Parathyroid adenoma (tissue), 2 donors: ENCODE measurements at regions not wholly inside any gene's neighbourhood (a gene's known extent, or its start where the extent isn't known, plus 50 kb on each side); places are given as distances from the start of the nearest gene placed in this dataset.

Source experiments
- H2AFZ ChIP-seq: fragments of 300-600 bp; sonication (generic); one replicate; pipeline ENCODE4 v1.7.0; 2017; ENCODE audit warnings: antibody characterized with exemption, mild to moderate bottlenecking
- H3K27ac ChIP-seq: fragments of 300-600 bp; sonication (generic); one replicate; pipeline ENCODE4 v1.7.0; 2017
- H3K27me3 ChIP-seq: fragments of 300-600 bp; sonication (generic); one replicate; pipeline ENCODE4 v1.7.0; 2017; ENCODE audit warnings: low read length; ENCODE audit not compliant: control insufficient read depth, insufficient read depth
- H3K36me3 ChIP-seq: fragments of 300-600 bp; sonication (generic); one replicate; pipeline ENCODE4 v1.7.0; 2017; ENCODE audit warnings: low read length; ENCODE audit not compliant: control insufficient read depth, insufficient read depth
- H3K4me1 ChIP-seq: fragments of 300-600 bp; sonication (generic); one replicate; pipeline ENCODE4 v1.7.0; 2017; ENCODE audit warnings: control low read depth
- H3K4me2 ChIP-seq: fragments of 300-600 bp; sonication (generic); one replicate; pipeline ENCODE4 v1.7.0; 2017; ENCODE audit warnings: low read length
- H3K4me3 ChIP-seq: fragments of 300-600 bp; sonication (generic); one replicate; pipeline ENCODE4 v1.7.0; 2017; ENCODE audit warnings: low read depth, low read length
- H3K79me2 ChIP-seq: fragments of 300-600 bp; sonication (generic); one replicate; pipeline ENCODE4 v1.7.0; 2017; ENCODE audit warnings: control low read depth
- H3K9ac ChIP-seq: fragments of 300-600 bp; sonication (generic); one replicate; pipeline ENCODE4 v1.7.0; 2017; ENCODE audit warnings: mild to moderate bottlenecking
- H3K9me3 ChIP-seq: fragments of 300-600 bp; sonication (generic); one replicate; pipeline ENCODE4 v1.7.0; 2017; ENCODE audit warnings: low read length; ENCODE audit not compliant: control insufficient read depth
- TF ChIP-seq, protein P1 (sequence below): fragments of 300-600 bp; sonication (generic); IDR thresholded peaks from one replicate; pipeline ENCODE4 v1.7.0; 2017; ENCODE audit warnings: antibody characterized with exemption, mild to moderate bottlenecking
- donor health status: primary hyperparathyroidism.

DNA sequence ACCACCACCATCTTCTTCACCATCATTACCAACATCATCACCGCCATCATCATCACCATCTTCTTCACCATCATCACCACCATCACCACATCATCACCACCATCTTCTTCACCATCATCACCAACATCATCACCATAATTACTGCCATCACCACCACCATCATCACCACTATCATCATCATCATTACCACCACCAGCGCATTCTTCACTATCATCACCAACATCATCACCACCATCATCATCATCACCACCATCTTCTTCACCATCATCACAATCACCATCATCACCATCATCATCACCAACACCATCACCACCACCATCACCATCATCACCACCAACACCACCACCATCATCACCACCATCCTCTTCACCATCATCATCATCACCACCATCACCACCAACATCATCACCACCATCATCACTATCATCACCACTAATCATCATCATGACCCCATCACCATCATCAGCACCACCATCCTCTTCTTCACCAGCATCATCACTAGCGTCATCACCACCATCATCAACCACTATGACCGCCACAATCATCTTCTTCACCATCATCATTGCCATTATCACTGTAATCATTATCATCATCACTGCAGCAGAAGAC is 303.8 kb downstream of the CTTN start:
- Histone ChIP-seq H3K27ac (no peak overlapping the region), H2AFZ (no peak overlapping the region), H3K9ac (no peak overlapping the region), H3K27me3 (no peaks in the 10 kb centered on the region), H3K36me3 (no peaks in the 10 kb centered on the region), H3K4me2 (no peak overlapping the region), H3K79me2 (no peaks in the 10 kb centered on the region), H3K9me3 (no peaks in the 10 kb centered on the region), H3K4me3 (no peak overlapping the region), H3K4me1 (no peaks in the 10 kb centered on the region)
- TF ChIP-seq, protein P1, sequence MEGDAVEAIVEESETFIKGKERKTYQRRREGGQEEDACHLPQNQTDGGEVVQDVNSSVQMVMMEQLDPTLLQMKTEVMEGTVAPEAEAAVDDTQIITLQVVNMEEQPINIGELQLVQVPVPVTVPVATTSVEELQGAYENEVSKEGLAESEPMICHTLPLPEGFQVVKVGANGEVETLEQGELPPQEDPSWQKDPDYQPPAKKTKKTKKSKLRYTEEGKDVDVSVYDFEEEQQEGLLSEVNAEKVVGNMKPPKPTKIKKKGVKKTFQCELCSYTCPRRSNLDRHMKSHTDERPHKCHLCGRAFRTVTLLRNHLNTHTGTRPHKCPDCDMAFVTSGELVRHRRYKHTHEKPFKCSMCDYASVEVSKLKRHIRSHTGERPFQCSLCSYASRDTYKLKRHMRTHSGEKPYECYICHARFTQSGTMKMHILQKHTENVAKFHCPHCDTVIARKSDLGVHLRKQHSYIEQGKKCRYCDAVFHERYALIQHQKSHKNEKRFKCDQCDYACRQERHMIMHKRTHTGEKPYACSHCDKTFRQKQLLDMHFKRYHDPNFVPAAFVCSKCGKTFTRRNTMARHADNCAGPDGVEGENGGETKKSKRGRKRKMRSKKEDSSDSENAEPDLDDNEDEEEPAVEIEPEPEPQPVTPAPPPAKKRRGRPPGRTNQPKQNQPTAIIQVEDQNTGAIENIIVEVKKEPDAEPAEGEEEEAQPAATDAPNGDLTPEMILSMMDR = no peak

DNA sequence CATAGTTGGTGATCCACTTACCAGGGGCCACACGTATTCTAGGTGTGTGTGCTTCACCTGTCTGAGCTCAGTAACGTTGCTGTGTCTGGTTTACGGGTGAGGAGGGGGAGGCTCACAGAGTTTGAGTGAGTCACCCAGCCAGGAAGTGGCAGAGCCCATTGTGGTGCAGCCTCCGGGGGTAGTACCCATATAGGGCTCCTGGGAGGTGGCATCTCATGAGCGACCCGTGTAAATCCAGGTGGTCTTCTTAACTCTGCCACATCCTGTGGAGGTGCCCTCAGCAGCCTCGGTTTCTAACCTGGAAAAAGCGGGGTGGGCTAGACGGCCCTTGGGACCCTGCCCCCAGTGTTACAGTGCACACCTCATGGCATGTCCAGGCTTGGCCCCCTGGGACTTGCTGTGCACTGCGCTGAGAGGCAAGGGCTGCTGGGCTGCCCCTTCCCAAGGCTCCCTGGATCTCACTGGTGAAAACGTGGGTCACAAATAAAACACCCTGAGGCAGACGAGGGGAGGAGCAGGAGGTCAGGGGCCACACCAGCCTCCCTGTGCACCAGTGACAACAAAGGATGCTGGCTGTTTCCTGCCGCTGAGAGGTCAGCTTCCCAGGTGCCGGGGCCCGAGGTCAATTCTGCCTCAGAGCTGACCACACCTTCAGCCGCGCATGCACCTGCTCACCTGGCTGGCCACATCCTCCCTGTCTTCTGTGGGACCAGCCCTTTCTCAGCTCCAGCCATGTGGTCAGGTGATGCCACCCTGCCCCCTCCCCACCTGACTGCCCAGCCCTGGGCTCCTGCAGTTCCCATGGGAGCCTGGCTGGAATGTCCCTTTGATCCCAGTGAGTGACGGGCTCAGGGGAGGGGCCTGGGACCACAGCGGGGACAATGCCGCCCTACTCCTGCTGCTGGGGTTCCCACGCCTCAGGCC is 305.1 kb downstream of the CTTN start:
- no peak overlapping the region for H3K4me2 ChIP-seq
- no peaks in the 10 kb centered on the region for H3K9me3 ChIP-seq
- no peaks in the 10 kb centered on the region for H3K27me3 ChIP-seq
- H2AFZ ChIP-seq = no peak overlapping the region
- no peak overlapping the region for H3K4me3 ChIP-seq
- H3K79me2 ChIP-seq = no peaks in the 10 kb centered on the region
- no peak overlapping the region for H3K27ac ChIP-seq
- H3K36me3 ChIP-seq = no peaks in the 10 kb centered on the region
- no peak overlapping the region for H3K9ac ChIP-seq
- H3K4me1 ChIP-seq = no peaks in the 10 kb centered on the region
- TF ChIP-seq, protein P1 = no peak

DNA sequence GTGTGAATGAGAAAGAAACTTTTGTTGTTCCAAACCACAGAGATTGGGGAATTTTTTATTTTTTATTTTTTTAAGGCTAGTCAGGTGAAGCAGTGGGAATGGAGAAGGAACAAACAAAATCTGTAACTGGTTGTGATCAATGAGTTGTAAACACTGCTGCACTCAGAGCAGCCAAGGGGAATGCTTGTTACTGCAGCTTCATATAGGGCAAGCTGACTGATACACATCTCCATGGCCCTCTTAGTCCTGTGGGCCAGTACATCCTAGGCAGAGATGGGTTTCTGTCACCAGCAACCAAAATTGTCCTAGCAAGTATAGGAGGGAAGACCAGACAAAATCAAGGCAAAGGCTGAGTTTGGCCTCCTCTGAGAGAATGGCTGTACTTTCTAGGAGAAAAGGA is 306.8 kb downstream of the CTTN start:
- Histone ChIP-seq H3K79me2 (no peaks in the 10 kb centered on the region), H3K4me2 (no peak overlapping the region), H3K4me1 (no peaks in the 10 kb centered on the region), H3K27ac (no peak overlapping the region), H3K4me3 (no peak overlapping the region), H2AFZ (no peak overlapping the region), H3K9me3 (no peaks in the 10 kb centered on the region), H3K36me3 (no peaks in the 10 kb centered on the region), H3K9ac (no peak overlapping the region), H3K27me3 (no peaks in the 10 kb centered on the region)
- TF ChIP-seq, protein P1 = no peak

DNA sequence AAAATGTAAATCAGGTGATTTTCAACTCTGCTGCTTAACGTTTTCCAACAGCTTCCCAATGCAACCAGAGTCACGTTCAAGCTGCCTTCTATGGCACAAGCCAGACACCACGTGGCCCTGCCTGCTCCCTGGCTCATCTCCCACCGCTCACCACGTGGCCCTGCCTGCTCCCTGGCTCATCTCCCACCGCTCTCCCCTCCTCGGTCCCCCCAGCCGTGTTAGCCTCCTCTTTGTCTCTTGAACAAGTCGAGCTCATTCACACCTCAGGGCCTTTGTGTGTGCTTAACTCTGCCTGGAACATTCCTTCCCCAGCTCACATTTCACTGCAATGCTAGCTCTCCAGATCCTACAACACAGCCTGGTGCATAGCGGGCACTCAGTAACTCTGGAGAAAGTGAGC is 307.6 kb downstream of the CTTN start:
- Histone ChIP-seq H3K36me3 (no peaks in the 10 kb centered on the region), H2AFZ (no peak overlapping the region), H3K27me3 (no peaks in the 10 kb centered on the region), H3K9me3 (no peaks in the 10 kb centered on the region), H3K79me2 (no peaks in the 10 kb centered on the region), H3K4me3 (no peak overlapping the region), H3K4me2 (no peak overlapping the region), H3K9ac (no peak overlapping the region), H3K27ac (no peak overlapping the region), H3K4me1 (no peaks in the 10 kb centered on the region)
- TF ChIP-seq, protein P1 = no peak
